Liver (tissue), 8 donors: ENCODE measurements at regions not wholly inside any gene's neighbourhood (a gene's known extent, or its start where the extent isn't known, plus 50 kb on each side); places are given as distances from the start of the nearest gene placed in this dataset.

ENCODE experiments used
- DNase-seq: peaks from one replicate; pipeline ENCODE4 v3.0.0-alpha.2; 2017; ENCODE audit warnings: low spot score
- H3K27ac ChIP-seq, 2 donors: one replicate each; pipeline ENCODE4 v1.7.0; 2013; ENCODE audit warnings: inconsistent platforms in 2 of 2, low read length in 2 of 2, control low read depth in 1 of 2, low read depth in 1 of 2, mild to moderate bottlenecking in 1 of 2
- H3K27me3 ChIP-seq, 4 donors: one replicate each; pipeline versions ENCODE4 v1.6.1 to v1.7.0; 2013; ENCODE audit warnings: low read length in 3 of 4, inconsistent platforms in 1 of 4, mild to moderate bottlenecking in 1 of 4, moderate library complexity in 1 of 4; ENCODE audit not compliant: control insufficient read depth in 4 of 4, insufficient read depth in 4 of 4
- H3K36me3 ChIP-seq, 4 donors: one replicate each; pipeline versions ENCODE4 v1.6.1 to v1.7.0; 2013; ENCODE audit warnings: low read length in 3 of 4, mild to moderate bottlenecking in 3 of 4, low read depth in 1 of 4, moderate library complexity in 1 of 4; ENCODE audit not compliant: control insufficient read depth in 4 of 4, insufficient read depth in 3 of 4
- H3K4me1 ChIP-seq, 4 donors: one replicate each; pipeline versions ENCODE4 v1.6.1 to v1.7.0; 2013; ENCODE audit warnings: low read length in 3 of 4, mild to moderate bottlenecking in 3 of 4, moderate library complexity in 1 of 4; ENCODE audit not compliant: control insufficient read depth in 4 of 4, insufficient read depth in 4 of 4
- H3K4me3 ChIP-seq, 3 donors: one replicate each; pipeline versions ENCODE4 v1.6.1 to v1.7.0; 2013; ENCODE audit warnings: low read length in 3 of 3, control low read depth in 1 of 3, low read depth in 1 of 3, mild to moderate bottlenecking in 1 of 3
- H3K9ac ChIP-seq, 2 donors: one replicate each; pipeline ENCODE4 v1.7.0; 2013; ENCODE audit warnings: low read length in 2 of 2, mild to moderate bottlenecking in 2 of 2, moderate library complexity in 2 of 2, control low read depth in 1 of 2, low read depth in 1 of 2
- H3K9me3 ChIP-seq, 4 donors: one replicate each; pipeline versions ENCODE4 v1.6.1 to v1.7.0; 2013; ENCODE audit warnings: low read length in 3 of 4; ENCODE audit not compliant: control insufficient read depth in 4 of 4
- FOXA1 ChIP-seq: IDR thresholded peaks from 2 replicates; pipeline ENCODE4 v1.6.1; 2016; ENCODE audit warnings: antibody characterized with exemption
- FOXA2 ChIP-seq: IDR thresholded peaks from 2 replicates; pipeline ENCODE4 v1.6.1; 2016; ENCODE audit warnings: antibody characterized with exemption
- GABPA ChIP-seq, 2 donors: IDR thresholded peaks in 1 of 2; conservative IDR thresholded peaks in 1 of 2; 2 replicates each; pipeline ENCODE4 v1.6.1; 2016; ENCODE audit warnings: antibody characterized with exemption in 2 of 2, mild to moderate bottlenecking in 1 of 2, moderate library complexity in 1 of 2
- HNF4A ChIP-seq, 2 donors: conservative IDR thresholded peaks; 2 replicates each; pipeline ENCODE4 v1.6.1; 2016; ENCODE audit warnings: antibody characterized with exemption in 2 of 2, mild to moderate bottlenecking in 2 of 2
- HNF4G ChIP-seq: IDR thresholded peaks from 2 replicates; pipeline ENCODE4 v1.6.1; 2016; ENCODE audit warnings: antibody characterized with exemption
- JUND ChIP-seq, 2 donors: IDR thresholded peaks; 2 replicates each; pipeline ENCODE4 v1.6.1; 2016; ENCODE audit warnings: antibody characterized with exemption in 2 of 2
- NR2F2 ChIP-seq: IDR thresholded peaks from 2 replicates; pipeline ENCODE4 v1.6.1; 2016; ENCODE audit warnings: antibody characterized with exemption
- RAD21 ChIP-seq, 2 donors: IDR thresholded peaks; 2 replicates each; pipeline ENCODE4 v1.6.1; 2016; ENCODE audit warnings: antibody characterized with exemption in 2 of 2, mild to moderate bottlenecking in 2 of 2
- SP1 ChIP-seq: IDR thresholded peaks from 2 replicates; pipeline ENCODE4 v1.6.1; 2018; ENCODE audit warnings: antibody characterized with exemption, mild to moderate bottlenecking
- TAF1 ChIP-seq: conservative IDR thresholded peaks from 2 replicates; pipeline ENCODE4 v1.6.1; 2016; ENCODE audit warnings: antibody characterized with exemption, mild to moderate bottlenecking
- YY1 ChIP-seq: IDR thresholded peaks from 2 replicates; pipeline ENCODE4 v1.6.1; 2016; ENCODE audit warnings: antibody characterized with exemption, mild to moderate bottlenecking
- WGBS: extraction: QIAGEN DNeasy Blood & Tissue Kit; methylation state at CpG from one replicate; pipeline ENCODE4 v1.1.7; 2013; 5-methylcytosine and 5-hydroxymethylcytosine counted together
- TF ChIP-seq, protein P1 (sequence below): IDR thresholded peaks from 2 replicates; pipeline ENCODE4 v1.6.1; 2016; ENCODE audit warnings: antibody characterized with exemption
- TF ChIP-seq, protein P2 (sequence below): fragments of 150-350 bp; IDR thresholded peaks from 2 replicates; pipeline ENCODE4 v1.5.1; 2017; ENCODE audit warnings: improper control_type of control experiment, low read depth, low read length; ENCODE audit not compliant: missing input control
- TF ChIP-seq, protein P3 (sequence below): IDR thresholded peaks from 2 replicates; pipeline ENCODE4 v1.6.1; 2016; ENCODE audit warnings: antibody characterized with exemption, mild to moderate bottlenecking
- TF ChIP-seq, protein P4 (sequence below): IDR thresholded peaks from 2 replicates; pipeline ENCODE4 v1.6.1; 2016; ENCODE audit warnings: antibody characterized with exemption
- donor health status: healthy.
- donor health status: healthy.
- donor health status: healthy.
- donor health status: healthy.
- donor health status: healthy.

DNA sequence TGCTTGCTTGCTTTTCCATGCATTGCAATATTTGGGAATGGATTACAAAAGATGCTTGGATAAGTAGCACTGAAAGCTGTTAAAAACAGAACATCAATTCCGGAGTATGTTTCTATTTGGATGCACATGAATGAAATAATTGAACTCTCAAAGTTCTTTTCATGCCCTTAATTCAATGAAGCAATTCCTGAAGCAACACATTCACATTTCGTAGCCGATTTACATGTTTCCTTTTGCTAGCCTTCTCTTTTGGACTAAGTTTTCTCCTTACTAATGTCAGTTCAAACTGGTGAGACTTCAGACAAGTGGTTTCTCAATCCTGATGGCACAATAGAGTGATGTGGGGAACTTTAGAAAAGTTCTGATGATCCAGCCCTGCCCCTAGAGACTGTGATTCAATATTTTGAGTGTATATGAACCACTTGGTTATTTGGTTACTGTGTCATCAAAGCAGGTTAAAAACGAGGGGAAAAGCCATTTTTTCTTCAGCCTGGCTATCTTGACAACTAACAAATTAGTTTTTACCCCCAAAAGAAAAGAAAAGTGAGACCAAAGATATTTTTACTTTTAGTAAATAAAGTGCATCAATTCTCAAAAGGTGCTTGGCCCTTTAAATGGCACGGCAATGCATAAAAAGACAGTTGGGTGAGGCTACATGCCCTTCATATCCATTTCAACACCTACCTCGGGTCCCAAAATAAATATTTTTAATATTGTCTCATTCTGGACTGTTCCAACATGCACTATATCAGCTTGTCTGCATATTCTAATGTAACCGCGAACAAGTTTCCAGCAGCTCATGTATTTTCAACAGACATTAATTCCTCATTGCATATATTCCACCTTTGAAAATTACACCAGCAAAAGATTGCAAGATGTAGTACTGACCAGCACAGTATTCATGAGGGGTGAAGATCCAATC lies 90.1 kb upstream of the RPL34 start:
- no peaks in the 10 kb centered on the region for H3K4me1 ChIP-seq
- peaks cover 0 to 4% (median 0%) of the 10 kb centered on the region in 4 donors for H3K9me3 ChIP-seq
- H3K4me3 ChIP-seq, result no peak overlapping the region
- H3K9ac ChIP-seq, result no peak overlapping the region
- no peak overlapping the region for H3K27ac ChIP-seq
- no peaks in the 10 kb centered on the region for H3K36me3 ChIP-seq
- no peaks in the 10 kb centered on the region for H3K27me3 ChIP-seq
- WGBS, result 73% methylated on average over 8 of the region's 8 CpGs
- no peak for TF ChIP-seq YY1
- no peak for DNase-seq

DNA sequence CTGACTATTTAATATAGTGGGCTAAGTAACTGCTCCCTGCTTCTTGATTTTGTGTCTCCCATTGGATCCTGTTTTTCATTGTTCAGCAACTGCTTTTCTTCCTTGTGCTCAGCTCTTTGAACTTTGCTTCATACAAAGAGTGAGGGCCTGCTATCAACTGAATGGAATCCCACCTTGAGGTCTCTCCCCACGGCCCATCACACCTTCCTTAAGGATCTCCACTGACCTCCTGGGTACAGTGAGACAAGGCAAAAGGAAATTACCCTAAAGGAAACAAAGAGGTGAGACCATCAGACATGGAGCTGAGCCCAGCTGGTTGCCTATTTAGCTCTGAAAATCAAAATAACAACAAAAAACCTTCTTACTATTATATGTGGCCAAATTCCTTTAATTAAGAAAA lies 91.3 kb upstream of the RPL34 start:
- H3K27me3 ChIP-seq, result no peaks in the 10 kb centered on the region
- H3K4me3 ChIP-seq, result no peak overlapping the region
- no peak overlapping the region for H3K27ac ChIP-seq
- WGBS, result 51% methylated on average over 1 of the region's 1 CpG
- no peaks in the 10 kb centered on the region for H3K36me3 ChIP-seq
- no peak for DNase-seq
- no peak for TF ChIP-seq FOXA2
- TF ChIP-seq, protein P1, sequence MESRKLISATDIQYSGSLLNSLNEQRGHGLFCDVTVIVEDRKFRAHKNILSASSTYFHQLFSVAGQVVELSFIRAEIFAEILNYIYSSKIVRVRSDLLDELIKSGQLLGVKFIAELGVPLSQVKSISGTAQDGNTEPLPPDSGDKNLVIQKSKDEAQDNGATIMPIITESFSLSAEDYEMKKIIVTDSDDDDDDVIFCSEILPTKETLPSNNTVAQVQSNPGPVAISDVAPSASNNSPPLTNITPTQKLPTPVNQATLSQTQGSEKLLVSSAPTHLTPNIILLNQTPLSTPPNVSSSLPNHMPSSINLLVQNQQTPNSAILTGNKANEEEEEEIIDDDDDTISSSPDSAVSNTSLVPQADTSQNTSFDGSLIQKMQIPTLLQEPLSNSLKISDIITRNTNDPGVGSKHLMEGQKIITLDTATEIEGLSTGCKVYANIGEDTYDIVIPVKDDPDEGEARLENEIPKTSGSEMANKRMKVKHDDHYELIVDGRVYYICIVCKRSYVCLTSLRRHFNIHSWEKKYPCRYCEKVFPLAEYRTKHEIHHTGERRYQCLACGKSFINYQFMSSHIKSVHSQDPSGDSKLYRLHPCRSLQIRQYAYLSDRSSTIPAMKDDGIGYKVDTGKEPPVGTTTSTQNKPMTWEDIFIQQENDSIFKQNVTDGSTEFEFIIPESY, result no peak
- TF ChIP-seq GABPA (IDR thresholded peaks at IDR 0.05 in 1 of 2, conservative IDR thresholded peaks at IDR 0.05 in 1 of 2), result no peak
- no peak for TF ChIP-seq JUND (IDR thresholded peaks at IDR 0.05)
- no peak for TF ChIP-seq FOXA1
- no peak for TF ChIP-seq HNF4G
- TF ChIP-seq, protein P2, sequence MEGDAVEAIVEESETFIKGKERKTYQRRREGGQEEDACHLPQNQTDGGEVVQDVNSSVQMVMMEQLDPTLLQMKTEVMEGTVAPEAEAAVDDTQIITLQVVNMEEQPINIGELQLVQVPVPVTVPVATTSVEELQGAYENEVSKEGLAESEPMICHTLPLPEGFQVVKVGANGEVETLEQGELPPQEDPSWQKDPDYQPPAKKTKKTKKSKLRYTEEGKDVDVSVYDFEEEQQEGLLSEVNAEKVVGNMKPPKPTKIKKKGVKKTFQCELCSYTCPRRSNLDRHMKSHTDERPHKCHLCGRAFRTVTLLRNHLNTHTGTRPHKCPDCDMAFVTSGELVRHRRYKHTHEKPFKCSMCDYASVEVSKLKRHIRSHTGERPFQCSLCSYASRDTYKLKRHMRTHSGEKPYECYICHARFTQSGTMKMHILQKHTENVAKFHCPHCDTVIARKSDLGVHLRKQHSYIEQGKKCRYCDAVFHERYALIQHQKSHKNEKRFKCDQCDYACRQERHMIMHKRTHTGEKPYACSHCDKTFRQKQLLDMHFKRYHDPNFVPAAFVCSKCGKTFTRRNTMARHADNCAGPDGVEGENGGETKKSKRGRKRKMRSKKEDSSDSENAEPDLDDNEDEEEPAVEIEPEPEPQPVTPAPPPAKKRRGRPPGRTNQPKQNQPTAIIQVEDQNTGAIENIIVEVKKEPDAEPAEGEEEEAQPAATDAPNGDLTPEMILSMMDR, result no peak
- no peak for TF ChIP-seq YY1
- no peak for TF ChIP-seq SP1
- TF ChIP-seq HNF4A (conservative IDR thresholded peaks at IDR 0.05), result no peak
- TF ChIP-seq RAD21 (IDR thresholded peaks at IDR 0.05), result no peak
- TF ChIP-seq NR2F2, result no peak
- no peak for TF ChIP-seq TAF1
- no peak overlapping the region for H3K9ac ChIP-seq
- no peaks in the 10 kb centered on the region for H3K4me1 ChIP-seq
- H3K9me3 ChIP-seq, result peaks cover 0 to 4% (median 0%) of the 10 kb centered on the region in 4 donors

DNA sequence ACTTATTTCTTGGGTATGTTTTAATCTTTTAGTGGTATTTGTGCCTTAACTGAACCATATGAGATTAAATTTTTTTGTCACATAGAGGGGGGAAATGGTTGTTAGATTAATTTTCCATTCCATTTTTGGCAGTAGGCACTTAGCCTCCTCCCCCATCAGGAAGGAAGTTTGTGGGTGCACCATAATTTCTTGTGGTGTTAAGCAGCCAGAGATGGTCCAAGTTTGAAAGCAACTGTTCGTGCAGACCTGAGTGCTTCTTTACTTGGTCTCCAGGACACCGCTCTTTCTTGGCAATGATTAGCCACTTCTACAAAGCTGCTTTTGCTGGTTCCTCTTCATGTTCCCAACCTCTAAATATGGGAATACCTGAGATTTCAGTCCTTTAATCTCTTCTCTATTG lies 92.7 kb upstream of the RPL34 start:
- Histone ChIP-seq H3K9me3 (peaks cover 0 to 4% (median 0%) of the 10 kb centered on the region in 4 donors), H3K36me3 (no peaks in the 10 kb centered on the region), H3K4me3 (no peak overlapping the region), H3K4me1 (no peaks in the 10 kb centered on the region), H3K27me3 (no peaks in the 10 kb centered on the region), H3K9ac (no peak overlapping the region), H3K27ac (no peak overlapping the region)
- TF ChIP-seq HNF4A (conservative IDR thresholded peaks at IDR 0.05) (no peak), FOXA2 (no peak)
- TF ChIP-seq, protein P3, sequence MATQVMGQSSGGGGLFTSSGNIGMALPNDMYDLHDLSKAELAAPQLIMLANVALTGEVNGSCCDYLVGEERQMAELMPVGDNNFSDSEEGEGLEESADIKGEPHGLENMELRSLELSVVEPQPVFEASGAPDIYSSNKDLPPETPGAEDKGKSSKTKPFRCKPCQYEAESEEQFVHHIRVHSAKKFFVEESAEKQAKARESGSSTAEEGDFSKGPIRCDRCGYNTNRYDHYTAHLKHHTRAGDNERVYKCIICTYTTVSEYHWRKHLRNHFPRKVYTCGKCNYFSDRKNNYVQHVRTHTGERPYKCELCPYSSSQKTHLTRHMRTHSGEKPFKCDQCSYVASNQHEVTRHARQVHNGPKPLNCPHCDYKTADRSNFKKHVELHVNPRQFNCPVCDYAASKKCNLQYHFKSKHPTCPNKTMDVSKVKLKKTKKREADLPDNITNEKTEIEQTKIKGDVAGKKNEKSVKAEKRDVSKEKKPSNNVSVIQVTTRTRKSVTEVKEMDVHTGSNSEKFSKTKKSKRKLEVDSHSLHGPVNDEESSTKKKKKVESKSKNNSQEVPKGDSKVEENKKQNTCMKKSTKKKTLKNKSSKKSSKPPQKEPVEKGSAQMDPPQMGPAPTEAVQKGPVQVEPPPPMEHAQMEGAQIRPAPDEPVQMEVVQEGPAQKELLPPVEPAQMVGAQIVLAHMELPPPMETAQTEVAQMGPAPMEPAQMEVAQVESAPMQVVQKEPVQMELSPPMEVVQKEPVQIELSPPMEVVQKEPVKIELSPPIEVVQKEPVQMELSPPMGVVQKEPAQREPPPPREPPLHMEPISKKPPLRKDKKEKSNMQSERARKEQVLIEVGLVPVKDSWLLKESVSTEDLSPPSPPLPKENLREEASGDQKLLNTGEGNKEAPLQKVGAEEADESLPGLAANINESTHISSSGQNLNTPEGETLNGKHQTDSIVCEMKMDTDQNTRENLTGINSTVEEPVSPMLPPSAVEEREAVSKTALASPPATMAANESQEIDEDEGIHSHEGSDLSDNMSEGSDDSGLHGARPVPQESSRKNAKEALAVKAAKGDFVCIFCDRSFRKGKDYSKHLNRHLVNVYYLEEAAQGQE, result no peak
- TF ChIP-seq, protein P1, result no peak
- TF ChIP-seq, protein P4, sequence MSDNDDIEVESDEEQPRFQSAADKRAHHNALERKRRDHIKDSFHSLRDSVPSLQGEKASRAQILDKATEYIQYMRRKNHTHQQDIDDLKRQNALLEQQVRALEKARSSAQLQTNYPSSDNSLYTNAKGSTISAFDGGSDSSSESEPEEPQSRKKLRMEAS, result no peak
- WGBS, result 76% methylated on average over 2 of the region's 2 CpGs
- DNase-seq, result no peak
